GM18519 (cell line): ENCODE measurements at regions not wholly inside any gene's neighbourhood (a gene's known extent, or its start where the extent isn't known, plus 50 kb on each side); places are given as distances from the start of the nearest gene placed in this dataset.

Source experiments
- ATAC-seq: cut with Tn5 transposase; IDR thresholded peaks from one replicate; pipeline ENCODE4 v1.9.1; 2021; ENCODE audit warnings: mild to moderate bottlenecking, moderate library complexity; ENCODE audit not compliant: unreplicated experiment, low FRiP score

GRCh38 chr13:97715763-97716162 is 237.7 kb upstream of the IPO5 start:
- ATAC-seq = no peak

- ATAC-seq = no peak
Observed at GRCh38 chr13:97716746-97717145, 236.7 kb upstream of the IPO5 start.

DNA sequence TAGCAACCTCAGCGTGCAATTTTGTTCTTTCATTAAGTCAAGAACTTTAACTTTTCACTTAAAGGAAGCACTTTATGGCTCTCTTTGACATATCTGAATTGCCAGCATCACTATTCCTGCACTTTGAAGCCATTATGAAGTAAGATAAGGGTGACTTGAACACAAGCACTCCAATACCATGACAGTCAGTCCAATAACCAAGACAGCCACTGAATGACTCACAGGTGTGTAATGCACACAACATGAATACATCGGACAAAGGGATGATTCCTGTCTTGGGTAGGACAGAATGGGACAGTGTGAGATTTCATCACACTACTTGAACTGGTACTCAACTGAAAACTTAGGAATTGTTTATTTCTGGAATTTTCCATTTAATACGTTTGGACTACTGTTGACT is 233.7 kb upstream of the IPO5 start:
- no peak for ATAC-seq

- ATAC-seq = no peak
Observed at GRCh38 chr13:97720896-97721295, 232.6 kb upstream of the IPO5 start.

DNA sequence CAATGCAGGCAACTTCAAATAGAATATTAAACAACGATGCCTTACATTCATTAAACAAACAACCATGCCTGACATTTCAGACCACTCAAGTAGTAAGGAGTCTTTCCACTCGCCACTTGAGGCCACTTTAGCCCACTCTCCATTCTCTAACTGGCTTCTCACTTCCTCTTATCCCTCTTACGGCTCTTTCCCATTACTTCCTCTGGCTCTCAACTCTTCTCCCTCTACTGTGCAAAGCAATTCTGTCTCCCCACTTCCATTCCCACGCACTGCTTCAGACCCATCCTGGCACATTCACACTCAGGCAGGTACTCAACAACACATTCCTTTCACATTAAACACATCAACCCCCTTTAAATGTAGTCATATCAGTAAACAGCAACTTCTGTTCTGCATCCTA is 229.8 kb upstream of the IPO5 start:
- no peak for ATAC-seq

DNA sequence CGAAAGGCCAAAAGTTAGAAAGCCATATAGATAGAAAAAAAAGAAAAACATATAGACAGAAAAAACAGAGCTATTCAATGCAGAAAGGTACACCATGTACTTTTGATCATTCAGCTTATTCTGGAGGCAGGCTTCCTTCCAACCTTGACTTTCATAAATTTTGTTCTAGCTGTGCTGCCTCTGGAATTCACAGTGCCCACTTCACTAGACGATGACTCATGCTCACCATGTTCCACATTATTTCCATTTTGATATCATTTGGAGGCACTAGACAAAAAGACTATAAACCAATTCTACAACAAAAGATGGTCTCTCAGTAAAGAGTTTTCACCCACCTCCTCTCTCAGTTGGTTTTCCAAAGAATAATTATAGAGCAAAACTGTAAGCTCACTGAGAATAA is 229.0 kb upstream of the IPO5 start:
- ATAC-seq = no peak

DNA sequence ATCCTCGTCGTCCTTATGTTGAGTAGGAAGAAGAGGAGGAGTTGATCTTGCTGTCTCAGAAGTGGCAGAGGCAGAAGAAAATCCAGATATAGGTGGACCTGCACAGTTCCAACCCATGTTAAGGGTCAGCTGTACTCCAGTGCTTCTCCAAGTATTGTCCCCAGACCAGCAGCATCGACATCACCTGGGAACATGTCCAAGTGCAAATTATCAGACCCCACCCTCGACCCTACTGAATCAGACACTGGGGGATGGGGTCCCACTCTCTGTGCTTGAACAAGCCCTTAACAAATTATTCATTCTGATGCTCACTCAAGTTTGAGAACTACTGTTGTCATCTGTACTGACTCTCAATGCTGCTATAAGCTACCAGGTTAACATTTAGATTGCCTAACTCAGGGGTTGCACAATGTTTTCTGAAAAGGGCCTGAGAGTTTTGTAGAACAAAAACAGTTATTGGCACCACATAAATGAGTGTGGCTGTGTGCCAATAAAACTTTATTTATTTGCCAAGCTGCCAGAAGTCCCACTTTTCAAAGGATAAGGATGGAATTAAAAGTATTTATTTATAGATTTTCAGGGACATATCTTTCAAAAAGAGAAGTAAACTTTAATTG is 226.7 kb upstream of the IPO5 start:
- ATAC-seq = no peak

GRCh38 chr13:97727991-97728390 is 225.5 kb upstream of the IPO5 start:
- no peak for ATAC-seq

- no peak for ATAC-seq
Observed at GRCh38 chr13:97736436-97736835, 217.0 kb upstream of the IPO5 start.

DNA sequence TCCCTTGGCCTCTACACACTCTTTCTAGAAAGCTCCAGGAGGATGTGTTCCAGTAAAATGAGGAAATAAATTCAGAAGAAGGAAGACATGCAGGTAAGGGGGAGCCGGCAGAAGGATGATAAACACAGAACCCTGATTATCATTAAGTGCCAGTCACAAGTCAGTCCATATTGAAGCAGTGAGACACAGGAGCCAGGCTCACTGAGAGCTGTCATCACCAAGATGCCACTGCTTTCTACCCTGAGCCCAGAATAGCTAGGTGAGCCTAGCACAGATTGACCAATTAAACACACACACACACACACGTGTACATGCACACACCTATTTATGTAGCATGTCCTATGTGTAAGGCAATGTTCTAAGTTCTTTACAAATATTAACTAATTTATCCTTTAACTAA is 211.4 kb upstream of the IPO5 start:
- ATAC-seq = no peak

DNA sequence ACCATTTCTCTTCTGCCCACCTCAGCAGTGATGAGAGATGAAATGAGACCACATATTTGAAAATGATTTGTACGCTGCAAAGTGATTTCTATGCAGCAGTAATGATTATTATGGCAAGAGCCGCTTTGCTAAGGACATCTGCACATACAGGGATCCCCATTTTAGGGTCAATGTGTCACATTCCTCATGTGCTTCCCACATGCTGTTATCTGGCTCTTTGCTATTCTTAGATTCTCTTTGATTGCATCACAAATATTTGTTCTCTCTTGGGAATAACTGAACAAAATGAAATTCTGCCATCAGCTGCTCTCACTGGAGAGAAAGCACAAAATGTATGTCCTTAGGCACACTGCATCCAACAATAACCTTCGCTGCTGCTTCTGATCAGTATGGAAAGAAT is 209.5 kb upstream of the IPO5 start:
- ATAC-seq = no peak

DNA sequence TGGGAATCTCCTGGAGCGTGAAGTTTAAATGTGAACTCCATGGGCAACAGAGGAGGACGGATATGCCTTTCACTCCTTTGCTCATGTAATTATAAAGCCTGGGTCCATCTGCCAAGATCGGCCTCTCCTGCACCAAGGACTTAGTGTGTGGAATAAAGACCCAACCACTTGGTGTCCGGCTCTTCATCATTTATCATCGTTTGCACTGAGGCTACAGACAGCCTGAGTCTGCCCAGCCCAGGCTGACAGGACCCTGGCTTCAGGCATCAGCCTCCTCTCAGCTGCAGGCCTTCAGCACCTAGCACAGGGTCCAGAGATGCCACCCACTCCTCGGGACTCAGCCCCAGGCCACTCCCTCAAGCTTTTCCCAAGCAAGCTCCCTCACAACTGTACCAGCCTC is 206.8 kb upstream of the IPO5 start:
- ATAC-seq = no peak

DNA sequence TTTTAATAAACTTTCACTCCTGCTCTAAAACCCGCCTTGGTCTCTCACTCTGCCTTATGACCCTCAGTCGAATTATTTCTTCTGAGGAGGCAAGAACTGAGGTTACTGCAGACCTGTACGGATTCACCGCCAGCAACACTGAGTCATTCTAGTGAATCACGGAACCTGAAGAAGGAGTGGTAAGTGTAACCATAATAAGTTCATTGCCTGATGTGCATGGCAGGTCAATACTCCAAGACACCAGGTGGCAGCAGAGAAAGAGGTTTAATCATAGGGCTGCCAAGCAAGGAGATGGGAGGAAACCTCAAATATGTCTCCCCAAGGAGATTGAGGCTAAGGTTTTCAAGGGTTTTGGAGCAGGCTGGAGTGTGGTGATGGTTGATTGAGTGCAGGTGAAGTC is 204.3 kb upstream of the IPO5 start:
- no peak for ATAC-seq

DNA sequence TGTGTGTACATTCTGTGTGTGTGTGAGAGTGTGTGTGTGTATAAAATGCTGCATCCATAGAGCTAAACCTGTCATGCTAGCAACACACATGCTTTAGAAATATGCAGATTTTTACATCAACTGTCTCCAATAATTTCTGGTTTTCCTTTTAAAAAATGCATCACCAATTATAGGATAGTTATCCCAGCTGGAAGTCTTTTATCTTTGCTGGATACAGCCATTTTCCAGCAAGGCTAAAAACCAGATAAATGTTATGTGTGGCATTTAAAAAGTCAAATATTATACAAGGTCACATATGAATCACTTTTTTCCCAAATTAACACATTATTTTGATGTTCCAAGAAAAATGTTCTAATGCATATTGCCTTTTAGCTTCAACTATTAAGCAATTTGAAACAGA is 202.0 kb upstream of the IPO5 start:
- no peak for ATAC-seq

DNA sequence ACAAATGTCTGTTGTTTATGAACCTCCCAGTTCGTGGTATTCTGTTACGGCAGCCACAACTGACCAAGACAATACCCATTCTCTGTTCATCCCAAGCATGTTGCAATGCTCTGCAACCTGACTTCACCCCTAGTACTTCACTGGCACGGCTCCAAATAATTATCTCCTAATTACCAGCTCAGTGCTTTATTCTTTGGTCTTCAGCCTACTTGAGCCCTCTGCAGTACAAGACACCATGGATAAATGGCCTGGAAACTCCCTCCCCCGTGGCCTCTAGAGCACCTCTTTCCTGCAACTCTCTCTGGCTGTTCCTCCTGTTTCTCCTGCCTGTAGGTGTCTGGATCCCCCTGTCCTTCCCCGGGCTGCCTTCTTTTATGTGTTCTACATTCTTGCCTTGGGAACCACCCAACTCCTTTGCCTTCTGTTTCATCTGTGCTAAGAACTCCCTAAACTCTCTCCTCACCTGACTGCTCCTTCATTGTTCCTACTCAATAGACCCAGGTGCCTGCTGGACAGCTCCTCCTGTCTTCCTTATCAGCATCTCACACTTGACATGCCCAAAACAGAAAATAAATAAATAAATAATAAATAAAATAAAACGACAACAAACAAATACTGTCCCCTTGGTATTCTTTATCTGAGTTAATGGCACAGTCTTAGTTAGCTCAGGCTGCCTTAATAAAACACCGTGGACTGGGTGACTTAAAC is 200.4 kb upstream of the IPO5 start:
- no peak for ATAC-seq

DNA sequence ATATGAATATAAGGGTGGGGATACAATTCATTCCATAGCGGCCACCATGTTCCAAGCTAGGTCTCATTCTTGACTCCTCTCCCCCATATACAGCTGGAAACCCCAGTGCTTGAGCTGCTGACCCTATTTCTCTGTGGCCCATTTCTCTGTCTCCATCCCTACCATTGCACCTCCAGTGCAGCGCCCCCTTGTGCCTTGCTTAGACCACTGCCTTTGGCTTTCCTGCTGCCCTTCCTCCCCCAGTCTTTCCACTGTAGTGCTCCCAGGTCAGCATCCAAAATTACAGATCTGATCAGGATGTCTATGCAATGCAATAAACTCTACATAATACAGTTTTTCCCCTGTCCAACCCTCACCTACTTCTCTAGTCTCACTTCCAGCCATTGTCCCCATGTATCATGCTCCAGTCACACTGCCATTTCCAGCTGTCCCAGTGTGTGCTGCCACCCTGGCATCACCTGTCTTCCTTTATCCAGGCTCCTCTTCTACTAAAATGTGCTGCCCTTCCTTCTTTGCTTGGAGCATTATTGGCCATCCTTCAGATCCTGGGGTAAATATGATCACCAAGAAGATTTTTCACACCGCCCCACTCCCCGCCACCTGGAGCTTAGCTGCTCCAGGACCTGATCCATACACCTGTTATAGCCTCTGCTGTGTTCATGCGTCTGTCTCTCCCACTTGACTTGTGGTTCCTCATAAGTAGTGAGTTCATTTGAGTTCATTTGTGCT is 199.4 kb upstream of the IPO5 start:
- no peak for ATAC-seq

DNA sequence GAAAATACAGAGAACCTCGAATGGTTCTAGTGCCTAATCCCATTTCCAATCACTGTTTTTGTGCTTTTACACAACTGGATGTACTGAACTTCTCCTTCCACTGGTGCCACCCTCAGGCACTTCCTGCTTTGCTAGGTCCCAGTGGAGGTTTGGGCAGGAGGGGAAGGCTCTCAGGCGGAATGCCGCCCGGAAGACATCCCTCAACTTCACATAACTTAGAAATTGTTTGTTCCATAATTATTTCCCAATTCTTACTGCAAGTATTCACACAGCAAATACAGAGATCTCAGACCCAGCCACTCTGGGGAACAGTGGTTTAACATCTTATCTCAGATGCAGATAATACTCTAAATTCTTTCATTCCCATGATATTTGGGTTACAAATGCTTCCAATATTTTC is 195.7 kb upstream of the IPO5 start:
- no peak for ATAC-seq

- ATAC-seq = no peak
Observed at GRCh38 chr13:97758317-97758716, 195.2 kb upstream of the IPO5 start.

GRCh38 chr13:97761796-97762540 is 191.5 kb upstream of the IPO5 start:
- no peak for ATAC-seq

DNA sequence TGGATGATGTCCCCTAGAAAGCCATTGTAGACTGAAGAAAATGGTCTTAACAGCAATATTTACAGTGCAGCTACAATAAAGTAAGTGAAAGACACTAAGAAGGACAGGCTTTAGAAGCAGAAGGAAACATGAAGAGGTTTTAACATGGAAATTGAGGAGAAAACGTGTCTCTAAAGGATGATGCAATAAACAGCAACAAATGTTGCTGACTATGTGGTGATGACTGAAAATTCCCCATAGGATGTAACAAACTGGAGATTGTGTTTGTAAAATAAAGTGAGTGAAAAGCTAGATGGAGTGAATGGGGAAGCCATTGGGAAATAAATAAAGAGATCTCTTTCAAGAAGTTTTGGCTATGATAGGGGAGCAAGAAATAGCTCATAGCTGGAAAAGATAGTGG is 186.7 kb upstream of the IPO5 start:
- ATAC-seq = no peak

GRCh38 chr13:97768134-97768533 is 185.3 kb upstream of the IPO5 start:
- no peak for ATAC-seq
